HG02571 (cell line): ENCODE measurements at regions not wholly inside any gene's neighbourhood (a gene's known extent, or its start where the extent isn't known, plus 50 kb on each side); places are given as distances from the start of the nearest gene placed in this dataset.
"Not testable (repeated sequence)": the region's sequence is repeated elsewhere in the genome, so short reads cannot be mapped to it uniquely, and the experiment has no call there.

Experiments
- ATAC-seq: cut with Tn5 transposase; IDR thresholded peaks from one replicate; pipeline ENCODE4 v1.9.1; 2021; ENCODE audit warnings: mild to moderate bottlenecking, moderate library complexity; ENCODE audit not compliant: unreplicated experiment

- no peak for ATAC-seq
These were observed 86.2 kb upstream of the CNKSR3 start for GRCh38 chr6:154596701-154597100.

- no peak for ATAC-seq
These were observed 87.9 kb upstream of the CNKSR3 start for GRCh38 chr6:154598399-154598798.

DNA sequence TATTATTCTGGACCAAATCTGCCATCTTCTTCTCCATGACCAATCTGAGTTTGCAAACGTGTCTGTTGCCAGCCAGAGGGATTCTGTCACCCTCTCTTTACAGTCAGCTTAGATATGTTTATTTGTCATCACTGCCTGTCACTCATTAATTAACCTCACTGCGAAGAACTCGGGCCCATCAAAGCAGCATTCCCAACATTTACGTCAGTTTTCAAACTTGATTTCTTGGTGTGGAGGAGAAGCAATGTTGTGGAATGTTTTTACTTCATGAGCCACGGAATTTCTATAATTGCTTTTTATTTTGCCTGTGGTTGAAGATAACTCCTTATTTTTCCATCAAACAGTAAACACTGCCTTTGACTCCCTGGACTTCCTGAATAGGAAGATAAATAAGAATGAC lies 91.8 kb upstream of the CNKSR3 start:
- ATAC-seq = no peak

DNA sequence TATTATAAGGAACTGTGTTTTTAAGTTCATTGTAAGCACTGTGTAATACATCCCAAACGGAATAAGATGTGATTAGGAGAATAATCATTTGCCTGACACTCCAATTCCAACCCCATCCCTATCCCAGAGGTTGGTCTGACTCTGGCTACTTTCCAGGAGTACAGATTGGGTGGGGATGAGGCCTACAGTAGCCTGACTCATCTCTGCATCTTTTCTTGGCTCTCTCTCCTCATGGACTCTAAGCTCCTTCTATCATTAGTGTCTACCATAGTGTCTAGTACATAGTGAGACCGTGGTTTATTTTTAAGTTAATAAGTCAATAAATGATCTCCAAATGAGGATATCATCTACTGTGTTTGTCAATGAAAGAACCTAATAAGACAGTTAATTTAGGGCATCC lies 92.2 kb upstream of the CNKSR3 start:
- no peak for ATAC-seq

DNA sequence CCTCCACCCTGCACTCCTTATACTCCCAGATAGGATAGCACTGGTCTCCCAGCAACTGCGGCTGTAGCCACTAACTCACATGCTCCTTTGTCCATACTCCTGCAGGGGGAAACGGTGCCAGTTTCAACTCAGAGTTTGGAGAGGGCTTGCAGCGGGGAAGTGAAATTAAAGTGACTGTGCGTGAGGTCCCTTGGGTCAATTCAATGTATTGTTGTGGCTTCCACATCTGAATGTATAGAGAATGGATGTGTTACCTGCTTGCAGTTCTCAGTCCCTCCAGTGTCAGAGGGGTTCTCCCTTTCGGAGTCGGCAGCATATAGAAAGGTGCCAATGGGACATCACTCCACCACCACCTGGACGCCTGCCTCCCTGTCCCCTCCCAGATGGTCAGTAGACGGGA lies 93.6 kb upstream of the CNKSR3 start:
- ATAC-seq = no peak

GRCh38 chr6:154605178-154605881 lies 94.8 kb upstream of the CNKSR3 start:
- ATAC-seq = peak; percentile 30

DNA sequence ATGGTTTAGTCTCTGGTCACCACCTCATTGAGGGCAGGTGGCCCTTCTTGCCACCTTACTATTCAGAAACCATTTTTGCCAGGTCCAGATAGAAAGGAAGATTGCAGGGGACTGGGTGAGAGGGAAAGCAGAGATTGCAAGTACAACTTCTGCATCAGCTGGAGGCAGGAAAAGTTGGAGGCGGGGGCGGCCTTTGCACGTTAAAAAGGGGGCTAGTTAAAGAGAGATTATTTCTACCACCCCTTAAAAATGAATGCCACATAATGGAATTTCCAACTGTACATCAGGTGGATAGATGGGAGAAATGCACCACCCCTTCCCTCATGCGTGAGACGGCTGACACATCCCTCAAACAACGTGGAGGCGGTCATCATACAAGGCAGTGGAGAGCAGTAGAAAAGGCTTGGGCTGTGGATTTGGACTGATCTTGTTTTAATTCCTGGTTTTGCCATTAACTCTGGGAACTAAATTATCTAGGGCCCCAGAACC lies 95.4 kb upstream of the CNKSR3 start:
- no peak for ATAC-seq

GRCh38 chr6:154606457-154606856 lies 96.0 kb upstream of the CNKSR3 start:
- peak; percentile 84 for ATAC-seq

DNA sequence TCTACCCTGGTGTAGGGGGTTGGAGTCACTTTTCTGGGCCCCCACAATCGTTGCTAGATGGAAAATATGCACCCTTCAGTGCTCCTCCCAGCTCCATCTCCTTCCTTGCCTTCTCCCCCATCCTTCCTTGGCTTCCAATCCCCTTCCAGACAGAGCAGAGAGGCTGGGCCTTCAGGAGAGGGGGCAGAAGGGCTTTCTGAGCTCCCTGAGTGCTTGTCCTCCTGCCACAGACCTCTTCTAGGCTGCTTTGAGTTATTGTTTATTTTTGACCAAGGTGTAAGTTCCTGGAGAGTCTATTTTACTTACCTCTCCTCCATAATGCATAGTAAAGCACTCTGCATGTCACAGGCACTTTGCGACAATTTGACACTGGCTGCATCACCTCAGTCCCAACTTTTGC lies 96.4 kb upstream of the CNKSR3 start:
- ATAC-seq = no peak

- peak; percentile 28 for ATAC-seq
These were observed 100.8 kb upstream of the CNKSR3 start for GRCh38 chr6:154611241-154611640.

DNA sequence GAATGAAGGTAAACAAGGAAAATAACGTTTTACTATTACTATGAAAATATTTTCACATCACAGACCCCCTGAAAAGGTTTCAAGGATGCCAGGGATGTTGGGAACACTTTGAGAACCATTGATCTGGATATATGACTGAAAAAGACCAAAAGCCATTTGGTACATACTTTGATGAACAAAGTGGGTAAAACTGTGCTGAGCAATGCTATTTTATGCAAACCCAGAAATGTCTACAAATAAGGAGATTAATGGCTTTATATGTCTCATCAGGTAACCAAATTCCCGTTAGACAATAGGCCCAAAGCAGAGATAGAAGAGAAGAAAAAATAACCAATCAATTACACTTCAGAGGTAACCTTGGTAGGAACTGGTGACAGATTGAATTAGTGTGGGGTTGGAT lies 101.4 kb upstream of the CNKSR3 start:
- ATAC-seq = no peak

DNA sequence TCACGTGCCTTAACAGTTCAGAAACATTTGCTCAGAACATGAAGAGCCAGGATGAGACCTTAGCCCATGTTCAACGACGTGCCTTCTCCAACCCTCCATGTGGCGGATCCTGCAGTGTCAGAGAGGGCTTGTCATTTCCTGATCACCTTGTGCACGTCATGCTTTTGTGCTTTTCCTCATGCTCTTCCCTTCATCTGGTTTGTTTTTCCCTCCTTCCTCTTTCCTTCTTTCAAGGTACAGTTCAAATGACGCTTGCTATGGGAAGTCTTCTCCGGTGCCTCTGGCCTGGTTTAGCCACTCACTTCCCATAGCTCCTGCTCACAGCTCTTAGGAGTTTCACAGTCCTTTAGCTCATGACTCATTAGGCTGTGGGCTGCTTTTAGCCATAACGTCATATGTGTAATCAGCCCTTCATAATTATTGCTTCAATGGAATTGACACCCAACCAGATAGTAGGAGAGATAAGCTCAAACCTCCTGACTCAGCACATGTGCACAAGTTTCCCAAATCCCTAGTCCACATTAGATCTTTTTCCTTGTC lies 102.7 kb upstream of the CNKSR3 start:
- ATAC-seq = no peak

DNA sequence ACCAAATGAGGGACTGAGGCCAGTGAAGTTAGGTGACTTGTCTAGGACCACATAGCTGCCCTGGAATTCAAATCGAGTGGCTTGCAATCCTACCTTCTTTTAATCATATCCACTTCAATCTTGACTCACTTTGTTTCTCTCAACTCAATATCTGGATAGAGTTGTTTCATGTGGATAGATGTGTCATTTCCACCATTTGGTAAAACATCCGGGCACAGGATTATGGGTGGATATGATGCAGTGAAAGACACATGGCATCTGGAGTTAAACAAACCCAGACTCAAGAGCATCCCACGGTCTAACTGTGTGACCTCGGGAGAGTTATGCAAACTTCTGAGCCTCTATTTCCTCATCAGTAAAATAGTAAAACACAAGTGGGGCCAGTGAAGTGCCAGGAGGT lies 103.6 kb upstream of the CNKSR3 start:
- no peak for ATAC-seq

DNA sequence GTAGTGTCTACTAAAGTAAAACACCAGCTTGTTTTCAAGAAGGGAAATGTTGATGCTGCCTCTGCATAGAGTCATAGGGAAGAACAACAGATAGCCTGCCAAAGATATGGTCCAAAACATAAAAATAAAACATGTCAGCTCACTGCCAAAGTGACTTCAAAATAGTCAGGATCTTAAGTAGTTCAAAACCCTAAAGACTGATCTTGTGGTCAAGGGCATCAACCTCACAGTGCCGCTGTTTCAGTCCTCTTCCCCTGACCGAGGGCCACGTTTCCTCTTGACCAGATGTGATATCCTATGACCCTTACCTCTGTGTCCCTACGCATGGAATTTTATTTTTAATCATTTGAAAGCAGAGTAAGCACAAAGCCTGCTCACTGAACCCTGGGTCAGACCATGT lies 104.2 kb upstream of the CNKSR3 start:
- no peak for ATAC-seq

GRCh38 chr6:154615483-154616025 lies 105.1 kb upstream of the CNKSR3 start:
- no peak for ATAC-seq

- ATAC-seq = no peak
These were observed 106.7 kb upstream of the CNKSR3 start for GRCh38 chr6:154617175-154617574.

DNA sequence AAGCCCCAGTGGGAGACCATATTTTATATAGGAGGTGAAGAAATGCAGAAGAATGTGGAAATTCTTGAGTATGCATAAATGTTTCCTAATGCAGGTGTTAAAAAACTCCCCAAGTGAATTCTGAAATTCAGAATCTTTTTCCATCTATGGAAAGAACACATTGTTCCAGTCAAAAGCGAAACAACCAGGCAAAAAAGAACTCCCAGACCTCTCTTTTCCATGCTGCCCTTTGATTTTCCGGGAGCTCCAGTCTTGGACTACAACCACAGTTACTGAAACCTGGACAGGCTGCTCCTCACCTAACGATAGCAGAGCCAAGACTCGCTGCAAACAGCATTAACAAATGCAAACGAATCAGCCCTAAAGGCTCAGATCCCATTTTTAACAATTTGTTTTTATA lies 108.7 kb upstream of the CNKSR3 start:
- no peak for ATAC-seq

GRCh38 chr6:154621686-154622085 lies 111.2 kb upstream of the CNKSR3 start:
- ATAC-seq = no peak

DNA sequence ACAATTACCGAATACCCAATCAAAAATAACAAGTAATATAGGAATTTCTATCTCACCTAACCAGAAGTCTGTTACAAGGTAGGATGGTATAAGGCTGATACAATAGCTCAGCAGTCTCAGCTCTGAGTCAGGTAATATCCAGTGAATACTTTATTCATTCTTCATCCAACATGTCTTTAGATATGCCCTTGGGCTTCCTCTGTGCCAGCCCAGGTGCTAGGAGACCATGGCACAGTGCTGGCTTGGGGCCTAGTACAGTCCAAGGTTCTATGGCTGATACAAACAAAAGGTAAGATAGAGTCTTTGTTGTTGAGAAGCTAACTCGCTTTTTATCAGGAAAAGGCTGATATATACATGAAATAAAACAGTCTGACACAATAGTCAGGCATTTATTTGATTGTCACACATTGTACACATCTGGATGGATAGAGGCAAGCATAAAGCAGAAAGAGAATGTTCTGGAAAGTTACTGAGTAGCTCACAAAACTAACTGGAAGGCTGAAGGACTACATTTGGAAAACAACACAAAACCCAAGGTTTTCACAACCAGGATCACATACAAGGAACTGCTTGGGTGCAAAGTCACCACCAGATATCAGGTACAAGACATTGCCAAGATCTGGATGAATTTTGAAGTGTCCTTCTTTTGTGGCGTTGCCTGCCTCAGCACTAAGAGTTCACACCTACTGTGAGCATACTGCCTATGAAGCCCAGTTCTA lies 110.4 kb upstream of the SCAF8 start:
- no peak for ATAC-seq

DNA sequence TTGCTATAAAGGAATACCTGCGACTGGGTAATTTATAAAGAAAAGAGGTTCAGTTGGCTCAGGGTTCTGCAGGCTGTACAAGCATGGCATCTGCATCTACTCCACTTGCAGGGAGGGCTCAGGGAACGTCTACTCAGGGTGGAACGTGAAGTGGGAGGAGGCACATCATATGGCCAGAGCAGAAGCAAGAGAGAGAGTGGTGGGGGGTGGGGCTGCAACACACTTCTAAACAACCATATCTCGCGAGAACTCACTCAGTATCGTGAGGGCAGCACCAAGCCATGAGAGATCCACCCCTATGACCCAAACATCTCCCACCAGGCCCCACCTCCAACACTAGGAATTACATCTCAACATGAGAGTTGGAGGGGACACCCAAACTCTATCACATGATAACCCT lies 109.8 kb upstream of the SCAF8 start:
- ATAC-seq = no peak

DNA sequence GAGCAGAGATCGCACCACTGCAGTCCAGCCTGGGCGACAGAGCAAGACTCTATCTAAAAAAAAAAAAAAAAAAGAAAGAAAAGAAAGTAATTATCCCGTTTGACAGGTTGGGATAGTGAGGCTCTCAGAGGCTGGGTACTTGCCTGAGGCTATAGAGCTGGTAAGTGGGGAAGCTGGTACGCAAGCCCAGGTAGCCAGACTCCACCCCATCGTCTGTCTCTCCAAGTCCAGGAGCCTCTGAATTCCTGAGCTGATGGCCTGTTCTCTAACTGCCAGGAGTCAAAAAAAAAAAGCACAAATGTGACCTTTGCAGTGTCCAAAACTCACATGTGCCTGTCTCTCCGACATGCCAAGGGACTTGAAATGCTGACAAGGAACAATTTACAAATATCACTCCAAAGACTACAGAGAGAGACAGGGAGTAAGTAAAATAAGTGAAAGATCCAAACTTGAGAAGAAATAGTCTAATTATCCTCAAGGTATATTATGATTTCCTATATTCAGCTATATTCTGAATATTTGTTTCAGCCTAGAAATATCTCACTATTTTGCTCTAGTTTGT lies 109.1 kb upstream of the SCAF8 start:
- no peak for ATAC-seq

DNA sequence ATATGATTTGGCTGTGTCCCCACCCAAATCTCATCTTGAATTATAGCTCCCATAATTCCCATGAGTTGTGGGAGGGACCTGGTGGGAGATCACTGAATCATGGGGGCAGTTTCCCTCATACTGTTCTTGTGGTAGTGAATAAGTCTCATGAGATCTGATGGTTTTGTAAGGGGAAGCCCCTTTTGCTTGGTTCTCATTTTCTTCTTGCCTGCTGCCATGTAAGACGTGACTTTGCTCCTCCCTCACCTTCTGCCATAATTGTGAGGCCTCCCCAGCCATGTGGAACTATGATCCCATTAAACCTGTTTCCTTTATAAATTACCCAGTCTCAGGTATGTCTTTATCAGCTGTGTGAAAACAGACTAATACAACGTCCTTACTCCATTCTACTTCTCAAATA lies 108.5 kb upstream of the SCAF8 start:
- ATAC-seq = not testable (repeated sequence)
